ENCODE measurements at regions not wholly inside any gene's neighbourhood (a gene's known extent, or its start where the extent isn't known, plus 50 kb on each side); places are given as distances from the start of the nearest gene placed in this dataset.

- DNase-seq (ENCODE audit: low spot score), result no peak
Measured at GRCh38 chr3:13173186-13173585, 100.0 kb upstream of the IQSEC1 start.

- no peak for DNase-seq (ENCODE audit: low spot score)
Measured at GRCh38 chr3:13172644-13173013, 99.4 kb upstream of the IQSEC1 start.

GRCh38 chr3:13171704-13172643 lies 98.7 kb upstream of the IQSEC1 start:
- no peak for DNase-seq (ENCODE audit: low spot score)

GRCh38 chr3:13170317-13170716 lies 97.1 kb upstream of the IQSEC1 start:
- no peak for DNase-seq (ENCODE audit: low spot score)

- no peak for DNase-seq (ENCODE audit: low spot score)
Measured at GRCh38 chr3:13168391-13168790, 95.2 kb upstream of the IQSEC1 start.

- no peak for DNase-seq (ENCODE audit: low spot score)
Measured at GRCh38 chr3:13167829-13168228, 94.6 kb upstream of the IQSEC1 start.

GRCh38 chr3:13167064-13167743 lies 94.0 kb upstream of the IQSEC1 start:
- no peak for DNase-seq (ENCODE audit: low spot score)

GRCh38 chr3:13166243-13167063 lies 93.2 kb upstream of the IQSEC1 start:
- DNase-seq (ENCODE audit: low spot score), result no peak

- no peak for DNase-seq (ENCODE audit: low spot score)
Measured at GRCh38 chr3:13165576-13165975, 92.3 kb upstream of the IQSEC1 start.

- no peak for DNase-seq (ENCODE audit: low spot score)
Measured at GRCh38 chr3:13164893-13165492, 91.8 kb upstream of the IQSEC1 start.

- no peak for DNase-seq (ENCODE audit: low spot score)
Measured at GRCh38 chr3:13163848-13164382, 90.7 kb upstream of the IQSEC1 start.

GRCh38 chr3:13162549-13163320 lies 89.5 kb upstream of the IQSEC1 start:
- DNase-seq (ENCODE audit: low spot score), result no peak

- no peak for DNase-seq (ENCODE audit: low spot score)
Measured at GRCh38 chr3:13161771-13162535, 88.7 kb upstream of the IQSEC1 start.

- no peak for DNase-seq (ENCODE audit: low spot score)
Measured at GRCh38 chr3:13161021-13161759, 88.0 kb upstream of the IQSEC1 start.

GRCh38 chr3:13160619-13161018 lies 87.4 kb upstream of the IQSEC1 start:
- no peak for DNase-seq (ENCODE audit: low spot score)

- peak; percentile 19 for DNase-seq (ENCODE audit: low spot score)
Measured at GRCh38 chr3:13159890-13160289, 86.7 kb upstream of the IQSEC1 start.

GRCh38 chr3:13158871-13159270 lies 85.6 kb upstream of the IQSEC1 start:
- DNase-seq (ENCODE audit: low spot score), result no peak

- DNase-seq (ENCODE audit: low spot score), result no peak
Measured at GRCh38 chr3:13158408-13158807, 85.2 kb upstream of the IQSEC1 start.

GRCh38 chr3:13157986-13158385 lies 84.8 kb upstream of the IQSEC1 start:
- no peak for DNase-seq (ENCODE audit: low spot score)

Measured in kidney capillary endothelial cell (primary cell).